ENCODE measurements at regions not wholly inside any gene's neighbourhood (a gene's known extent, or its start where the extent isn't known, plus 50 kb on each side); places are given as distances from the start of the nearest gene placed in this dataset.

- TF ChIP-seq ELK4 (CRISPR knock-in tag; IDR thresholded peaks at IDR 0.05; ENCODE audit: borderline replicate concordance) (no peak), ARNTL (CRISPR knock-in tag; IDR thresholded peaks at IDR 0.05) (peak; percentile 83), ZNF382 (CRISPR knock-in tag; IDR thresholded peaks at IDR 0.05; ENCODE audit: borderline replicate concordance) (no peak), CAMTA2 (CRISPR knock-in tag; IDR thresholded peaks at IDR 0.05; ENCODE audit: borderline replicate concordance) (no peak), RNF2 (conservative IDR thresholded peaks at IDR 0.05; ENCODE audit: low read depth) (no peak), ZNF337 (CRISPR knock-in tag; IDR thresholded peaks at IDR 0.05; ENCODE audit: borderline replicate concordance, low read depth) (no peak), NFKBIZ (CRISPR knock-in tag; IDR thresholded peaks at IDR 0.05) (peak; percentile 83; the same call in 1 of the 2 replicates), TP53 (CRISPR knock-in tag; conservative IDR thresholded peaks at IDR 0.05) (no peak), TMF1 (CRISPR knock-in tag; IDR thresholded peaks at IDR 0.05; ENCODE audit: low read depth) (no peak), ZEB1 (IDR thresholded peaks at IDR 0.05; ENCODE audit: insufficient replicate concordance, low read depth) (no peak), ZNF280B (CRISPR knock-in tag; IDR thresholded peaks at IDR 0.05; ENCODE audit: borderline replicate concordance) (no peak), POLR2AphosphoS5 (IDR thresholded peaks at IDR 0.05; ENCODE audit: low read depth, low read length) (no peak), ZNF567 (CRISPR knock-in tag; IDR thresholded peaks at IDR 0.05; ENCODE audit: borderline replicate concordance) (no peak), RAD21 (CRISPR knock-in tag; IDR thresholded peaks at IDR 0.05) (no peak), NR2F2 (IDR thresholded peaks at IDR 0.05; ENCODE audit: borderline replicate concordance, low read depth) (peak; percentile 100), SMARCE1 (IDR thresholded peaks at IDR 0.05; ENCODE audit: borderline replicate concordance) (no peak), ZNF577 (CRISPR knock-in tag; IDR thresholded peaks at IDR 0.05; ENCODE audit: borderline replicate concordance, low read depth) (no peak)
- TF ChIP-seq, protein P1, sequence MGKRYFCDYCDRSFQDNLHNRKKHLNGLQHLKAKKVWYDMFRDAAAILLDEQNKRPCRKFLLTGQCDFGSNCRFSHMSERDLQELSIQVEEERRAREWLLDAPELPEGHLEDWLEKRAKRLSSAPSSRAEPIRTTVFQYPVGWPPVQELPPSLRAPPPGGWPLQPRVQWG (CRISPR knock-in tag; IDR thresholded peaks at IDR 0.05; ENCODE audit: borderline replicate concordance, low read depth): no peak
- TF ChIP-seq, protein P2, sequence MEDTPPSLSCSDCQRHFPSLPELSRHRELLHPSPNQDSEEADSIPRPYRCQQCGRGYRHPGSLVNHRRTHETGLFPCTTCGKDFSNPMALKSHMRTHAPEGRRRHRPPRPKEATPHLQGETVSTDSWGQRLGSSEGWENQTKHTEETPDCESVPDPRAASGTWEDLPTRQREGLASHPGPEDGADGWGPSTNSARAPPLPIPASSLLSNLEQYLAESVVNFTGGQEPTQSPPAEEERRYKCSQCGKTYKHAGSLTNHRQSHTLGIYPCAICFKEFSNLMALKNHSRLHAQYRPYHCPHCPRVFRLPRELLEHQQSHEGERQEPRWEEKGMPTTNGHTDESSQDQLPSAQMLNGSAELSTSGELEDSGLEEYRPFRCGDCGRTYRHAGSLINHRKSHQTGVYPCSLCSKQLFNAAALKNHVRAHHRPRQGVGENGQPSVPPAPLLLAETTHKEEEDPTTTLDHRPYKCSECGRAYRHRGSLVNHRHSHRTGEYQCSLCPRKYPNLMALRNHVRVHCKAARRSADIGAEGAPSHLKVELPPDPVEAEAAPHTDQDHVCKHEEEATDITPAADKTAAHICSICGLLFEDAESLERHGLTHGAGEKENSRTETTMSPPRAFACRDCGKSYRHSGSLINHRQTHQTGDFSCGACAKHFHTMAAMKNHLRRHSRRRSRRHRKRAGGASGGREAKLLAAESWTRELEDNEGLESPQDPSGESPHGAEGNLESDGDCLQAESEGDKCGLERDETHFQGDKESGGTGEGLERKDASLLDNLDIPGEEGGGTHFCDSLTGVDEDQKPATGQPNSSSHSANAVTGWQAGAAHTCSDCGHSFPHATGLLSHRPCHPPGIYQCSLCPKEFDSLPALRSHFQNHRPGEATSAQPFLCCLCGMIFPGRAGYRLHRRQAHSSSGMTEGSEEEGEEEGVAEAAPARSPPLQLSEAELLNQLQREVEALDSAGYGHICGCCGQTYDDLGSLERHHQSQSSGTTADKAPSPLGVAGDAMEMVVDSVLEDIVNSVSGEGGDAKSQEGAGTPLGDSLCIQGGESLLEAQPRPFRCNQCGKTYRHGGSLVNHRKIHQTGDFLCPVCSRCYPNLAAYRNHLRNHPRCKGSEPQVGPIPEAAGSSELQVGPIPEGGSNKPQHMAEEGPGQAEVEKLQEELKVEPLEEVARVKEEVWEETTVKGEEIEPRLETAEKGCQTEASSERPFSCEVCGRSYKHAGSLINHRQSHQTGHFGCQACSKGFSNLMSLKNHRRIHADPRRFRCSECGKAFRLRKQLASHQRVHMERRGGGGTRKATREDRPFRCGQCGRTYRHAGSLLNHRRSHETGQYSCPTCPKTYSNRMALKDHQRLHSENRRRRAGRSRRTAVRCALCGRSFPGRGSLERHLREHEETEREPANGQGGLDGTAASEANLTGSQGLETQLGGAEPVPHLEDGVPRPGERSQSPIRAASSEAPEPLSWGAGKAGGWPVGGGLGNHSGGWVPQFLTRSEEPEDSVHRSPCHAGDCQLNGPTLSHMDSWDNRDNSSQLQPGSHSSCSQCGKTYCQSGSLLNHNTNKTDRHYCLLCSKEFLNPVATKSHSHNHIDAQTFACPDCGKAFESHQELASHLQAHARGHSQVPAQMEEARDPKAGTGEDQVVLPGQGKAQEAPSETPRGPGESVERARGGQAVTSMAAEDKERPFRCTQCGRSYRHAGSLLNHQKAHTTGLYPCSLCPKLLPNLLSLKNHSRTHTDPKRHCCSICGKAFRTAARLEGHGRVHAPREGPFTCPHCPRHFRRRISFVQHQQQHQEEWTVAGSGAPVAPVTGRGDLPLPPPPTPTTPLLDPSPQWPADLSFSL (CRISPR knock-in tag; IDR thresholded peaks at IDR 0.05): no peak
These were observed 252.5 kb downstream of the DEPDC1B start (continued) for GRCh38 chr5:60447488-60447920.
